Neural progenitor cell (in vitro differentiated cells): ENCODE measurements at regions not wholly inside any gene's neighbourhood (a gene's known extent, or its start where the extent isn't known, plus 50 kb on each side); places are given as distances from the start of the nearest gene placed in this dataset.
"Not testable (repeated sequence)": the region's sequence is repeated elsewhere in the genome, so short reads cannot be mapped to it uniquely, and the experiment has no call there.

ENCODE experiments used
- DNase-seq: peaks from one replicate; pipeline ENCODE4 v3.0.0-alpha.2; 2016; ENCODE audit warnings: low spot score
- H2AFZ ChIP-seq: fragments of 200-600 bp; sonication (generic); replicated peaks from 2 replicates; pipeline ENCODE4 v1.6.1; 2016; ENCODE audit warnings: antibody characterized with exemption
- H3F3A ChIP-seq: fragments of 200-600 bp; sonication (generic); 2 replicates; pipeline ENCODE4 v1.6.1; 2016; ENCODE audit warnings: antibody characterized with exemption, low read depth
- H3K27ac ChIP-seq: fragments of 200-600 bp; sonication (generic); 2 replicates; pipeline ENCODE4 v1.5.1; 2016; ENCODE audit warnings: mild to moderate bottlenecking
- H3K27me3 ChIP-seq: fragments of 200-600 bp; sonication (generic); 2 replicates; pipeline ENCODE4 v1.6.1; 2016; ENCODE audit warnings: mild to moderate bottlenecking, moderate library complexity
- H3K36me3 ChIP-seq: fragments of 200-600 bp; sonication (generic); 2 replicates; pipeline ENCODE4 v1.5.1; 2016
- H3K4me1 ChIP-seq: fragments of 200-600 bp; sonication (generic); 2 replicates; pipeline ENCODE4 v1.6.1; 2016; ENCODE audit warnings: mixed run types
- H3K4me2 ChIP-seq: fragments of 200-600 bp; sonication (generic); 2 replicates; pipeline ENCODE4 v1.6.1; 2016
- H3K4me3 ChIP-seq: fragments of 200-600 bp; sonication (generic); 2 replicates; pipeline ENCODE4 v1.5.1; 2016
- H3K79me2 ChIP-seq: fragments of 200-600 bp; sonication (generic); 2 replicates; pipeline ENCODE4 v1.6.1; 2016; ENCODE audit warnings: low read depth
- H3K9ac ChIP-seq: fragments of 200-600 bp; sonication (generic); 2 replicates; pipeline ENCODE4 v1.6.1; 2016
- H3K9me3 ChIP-seq: fragments of 200-600 bp; sonication (generic); 2 replicates; pipeline ENCODE4 v1.5.1; 2016; ENCODE audit warnings: low read depth
- H4K20me1 ChIP-seq: fragments of 200-600 bp; sonication (generic); 2 replicates; pipeline ENCODE4 v1.6.1; 2016; ENCODE audit warnings: low read depth
- H3K27ac Mint-ChIP-seq: 3 replicates; pipeline ENCODE4 v1.8.0; 2021; ENCODE audit warnings: mixed read lengths
- H3K27me3 Mint-ChIP-seq: 2 replicates; pipeline ENCODE4 v1.8.0; 2022; ENCODE audit warnings: low read depth, mild to moderate bottlenecking, inconsistent platforms, moderate library complexity, mixed read lengths; ENCODE audit not compliant: insufficient read depth
- H3K36me3 Mint-ChIP-seq: 3 replicates; pipeline ENCODE4 v1.8.0; 2021; ENCODE audit warnings: mixed read lengths
- H3K4me1 Mint-ChIP-seq: 3 replicates; pipeline ENCODE4 v1.8.0; 2021; ENCODE audit warnings: mixed read lengths
- H3K4me3 Mint-ChIP-seq: 3 replicates; pipeline ENCODE4 v1.8.0; 2021; ENCODE audit warnings: mild to moderate bottlenecking, moderate library complexity, mixed read lengths
- H3K9me3 Mint-ChIP-seq: 3 replicates; pipeline ENCODE4 v1.8.0; 2020; ENCODE audit warnings: mixed read lengths
- CTCF ChIP-seq: fragments of 200-600 bp; sonication (generic); IDR thresholded peaks from 2 replicates; pipeline ENCODE4 v1.5.1; 2017; ENCODE audit warnings: antibody characterized with exemption, mild to moderate bottlenecking
- EZH2 ChIP-seq: fragments of 200-600 bp; sonication (generic); IDR thresholded peaks from 2 replicates; pipeline ENCODE4 v1.6.1; 2017; ENCODE audit warnings: antibody characterized with exemption, mild to moderate bottlenecking, moderate library complexity
- EZH2phosphoT487 ChIP-seq: fragments of 200-600 bp; sonication (generic); IDR thresholded peaks from 2 replicates; pipeline ENCODE4 v1.6.1; 2017; ENCODE audit warnings: antibody characterized with exemption

- H3K27me3 ChIP-seq = no peaks in the 10 kb centered on the region
- no peaks in the 10 kb centered on the region for H3K9me3 ChIP-seq
- H3K4me1 Mint-ChIP-seq = no peaks in the 10 kb centered on the region
- H3K9me3 Mint-ChIP-seq = no peaks in the 10 kb centered on the region
- no peaks in the 10 kb centered on the region for H3K36me3 Mint-ChIP-seq
- no peaks in the 10 kb centered on the region for H3K36me3 ChIP-seq
- no peak overlapping the region for H3K27ac ChIP-seq
- H3K4me2 ChIP-seq = no peak overlapping the region
- H3K4me1 ChIP-seq = no peaks in the 10 kb centered on the region
- TF ChIP-seq EZH2 = no peak
- no peak for TF ChIP-seq EZH2phosphoT487
- TF ChIP-seq CTCF = no peak
- H3K4me3 ChIP-seq = no peak overlapping the region
- H2AFZ ChIP-seq = no peak overlapping the region
- H4K20me1 ChIP-seq = no peaks in the 10 kb centered on the region
- H3K4me3 Mint-ChIP-seq = no peak overlapping the region
- H3K79me2 ChIP-seq = no peaks in the 10 kb centered on the region
- H3K9ac ChIP-seq = no peak overlapping the region
- H3F3A ChIP-seq = no peaks in the 10 kb centered on the region
- DNase-seq = no peak
- H3K27me3 Mint-ChIP-seq = no peaks in the 10 kb centered on the region
- no peak overlapping the region for H3K27ac Mint-ChIP-seq
Observed at GRCh38 chr13:56515441-56515840, 625.3 kb upstream of the PRR20A start.

GRCh38 chr13:56528040-56528790 is 612.5 kb upstream of the PRR20A start:
- Mint-ChIP-seq H3K4me1 (no peaks in the 10 kb centered on the region), H3K27me3 (no peaks in the 10 kb centered on the region), H3K9me3 (no peaks in the 10 kb centered on the region), H3K36me3 (no peaks in the 10 kb centered on the region), H3K27ac (no peak overlapping the region), H3K4me3 (no peak overlapping the region)
- Histone ChIP-seq H3K9me3 (no peaks in the 10 kb centered on the region), H3K27me3 (no peaks in the 10 kb centered on the region), H3K36me3 (no peaks in the 10 kb centered on the region), H3K9ac (no peak overlapping the region), H3K4me3 (no peak overlapping the region), H4K20me1 (no peaks in the 10 kb centered on the region), H3F3A (no peaks in the 10 kb centered on the region), H2AFZ (no peak overlapping the region), H3K4me1 (no peaks in the 10 kb centered on the region), H3K79me2 (no peaks in the 10 kb centered on the region), H3K4me2 (no peak overlapping the region), H3K27ac (no peak overlapping the region)
- no peak for DNase-seq
- TF ChIP-seq EZH2phosphoT487 (no peak), CTCF (no peak), EZH2 (no peak)

- Histone ChIP-seq H3K9ac (no peak overlapping the region), H3K27me3 (no peaks in the 10 kb centered on the region), H3K9me3 (no peaks in the 10 kb centered on the region), H3F3A (no peaks in the 10 kb centered on the region), H3K4me3 (no peak overlapping the region), H3K79me2 (no peaks in the 10 kb centered on the region), H3K36me3 (no peaks in the 10 kb centered on the region), H4K20me1 (no peaks in the 10 kb centered on the region), H3K4me2 (no peak overlapping the region), H3K4me1 (no peaks in the 10 kb centered on the region), H2AFZ (no peak overlapping the region), H3K27ac (no peak overlapping the region)
- H3K4me3 Mint-ChIP-seq = no peak overlapping the region
- no peaks in the 10 kb centered on the region for H3K36me3 Mint-ChIP-seq
- no peak for TF ChIP-seq CTCF
- no peak for TF ChIP-seq EZH2phosphoT487
- TF ChIP-seq EZH2 = no peak
- no peaks in the 10 kb centered on the region for H3K9me3 Mint-ChIP-seq
- no peak for DNase-seq
- no peaks in the 10 kb centered on the region for H3K27me3 Mint-ChIP-seq
- no peaks in the 10 kb centered on the region for H3K4me1 Mint-ChIP-seq
- no peak overlapping the region for H3K27ac Mint-ChIP-seq
Observed at GRCh38 chr13:56530096-56530495, 610.6 kb upstream of the PRR20A start.

- H3K9me3 ChIP-seq, H4K20me1 ChIP-seq, H2AFZ ChIP-seq, H3K4me3 ChIP-seq, H3K36me3 Mint-ChIP-seq, H3F3A ChIP-seq, H3K9ac ChIP-seq, H3K4me1 Mint-ChIP-seq, H3K4me2 ChIP-seq, DNase-seq, H3K27me3 ChIP-seq, H3K9me3 Mint-ChIP-seq, H3K4me3 Mint-ChIP-seq, H3K79me2 ChIP-seq, H3K27me3 Mint-ChIP-seq, H3K4me1 ChIP-seq, H3K27ac ChIP-seq, H3K36me3 ChIP-seq, H3K27ac Mint-ChIP-seq: not testable (repeated sequence)
Observed at GRCh38 chr13:56547921-56548320, 592.8 kb upstream of the PRR20A start.
